NB4 (cell line): ENCODE measurements at regions not wholly inside any gene's neighbourhood (a gene's known extent, or its start where the extent isn't known, plus 50 kb on each side); places are given as distances from the start of the nearest gene placed in this dataset.

Source experiments
- DNase-seq: peaks from one replicate; pipeline ENCODE4 v3.0.0; 2010; ENCODE audit warnings: low read depth
- H3K4me3 ChIP-seq: one replicate; pipeline ENCODE4 v1.5.1; 2011; ENCODE audit warnings: mild to moderate bottlenecking, low read depth, low read length, moderate library complexity
- CTCF ChIP-seq: IDR thresholded peaks from one replicate; pipeline ENCODE4 v1.5.1; 2012; ENCODE audit warnings: low read depth, low read length
- MAX ChIP-seq: IDR thresholded peaks from 2 replicates; pipeline ENCODE4 v1.6.1; 2011; ENCODE audit warnings: low read depth, low read length
- MYC ChIP-seq: IDR thresholded peaks from 2 replicates; pipeline ENCODE4 v1.6.1; 2011; ENCODE audit warnings: low read depth, low read length
- POLR2A ChIP-seq: IDR thresholded peaks from 2 replicates; pipeline ENCODE4 v1.6.1; 2011; ENCODE audit warnings: mild to moderate bottlenecking; ENCODE audit not compliant: insufficient read length; ENCODE audit errors: extremely low read depth

DNA sequence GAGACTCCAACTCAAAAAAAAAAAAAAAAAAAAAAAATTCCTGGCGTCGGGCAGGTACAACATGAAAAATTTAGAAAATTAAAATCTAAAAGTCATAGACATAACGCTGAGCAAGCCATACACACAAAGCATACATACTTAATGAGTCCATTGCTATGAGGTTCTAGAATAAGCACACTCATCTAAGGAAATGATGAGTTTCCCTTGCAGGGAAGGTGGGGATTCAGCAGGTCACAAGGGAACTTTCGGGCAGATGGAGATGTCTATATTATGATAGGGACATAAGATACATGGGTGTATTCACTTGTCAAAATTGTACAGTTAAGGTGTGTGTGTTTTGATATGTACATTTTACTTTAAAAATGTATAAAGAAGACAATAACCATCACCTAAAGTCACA is 120.2 kb upstream of the LIPC start:
- no peak overlapping the region for H3K4me3 ChIP-seq
- no peak for DNase-seq
- TF ChIP-seq POLR2A (no peak), MAX (no peak), MYC (no peak), CTCF (no peak)

- H3K4me3 ChIP-seq = no peak overlapping the region
- DNase-seq = no peak
- no peak for TF ChIP-seq MYC
- no peak for TF ChIP-seq CTCF
- no peak for TF ChIP-seq POLR2A
- no peak for TF ChIP-seq MAX
Observed at GRCh38 chr15:58312031-58312430, 119.8 kb upstream of the LIPC start.

GRCh38 chr15:58313304-58313703 is 118.5 kb upstream of the LIPC start:
- TF ChIP-seq MYC (no peak), POLR2A (no peak), MAX (no peak), CTCF (no peak)
- no peak for DNase-seq
- no peak overlapping the region for H3K4me3 ChIP-seq

- TF ChIP-seq CTCF (no peak), MAX (no peak), MYC (no peak), POLR2A (no peak)
- no peak overlapping the region for H3K4me3 ChIP-seq
- no peak for DNase-seq
Observed at GRCh38 chr15:58313810-58314592, 117.8 kb upstream of the LIPC start.

DNA sequence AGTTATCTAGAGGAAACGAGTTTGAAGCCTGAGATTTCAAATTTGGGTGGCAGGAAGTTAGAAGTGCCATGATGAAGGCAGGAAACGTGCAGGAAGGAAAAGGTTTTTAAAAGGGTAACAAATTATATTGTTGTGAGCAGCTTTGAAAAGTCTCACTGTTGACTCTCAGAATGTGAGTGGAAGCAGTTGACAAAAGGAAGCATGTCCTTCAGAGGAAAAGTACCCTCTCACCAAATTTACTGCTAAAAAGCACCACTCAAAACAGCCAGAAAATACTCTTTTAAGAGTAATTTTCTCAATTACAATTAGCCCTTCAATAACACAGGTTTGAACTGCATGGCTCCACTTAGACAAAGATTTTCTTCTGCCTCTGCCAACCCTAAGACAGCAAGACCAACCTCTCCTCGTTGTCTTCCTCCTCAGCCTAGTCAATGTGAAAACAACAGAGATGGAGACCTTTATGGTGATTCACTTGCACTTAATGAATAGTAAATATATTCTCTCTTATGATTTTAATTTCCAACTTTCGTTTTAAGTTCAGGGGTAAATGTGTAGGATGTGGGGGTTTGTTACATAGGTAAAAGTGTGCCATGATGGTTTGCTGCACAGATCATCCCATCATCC is 117.1 kb upstream of the LIPC start:
- no peak overlapping the region for H3K4me3 ChIP-seq
- TF ChIP-seq POLR2A (no peak), CTCF (no peak), MYC (no peak), MAX (no peak)
- DNase-seq = no peak
